GM13976 (cell line): ENCODE measurements at regions not wholly inside any gene's neighbourhood (a gene's known extent, or its start where the extent isn't known, plus 50 kb on each side); places are given as distances from the start of the nearest gene placed in this dataset.
A peak's percentile ranks its signal among the peaks of the same experiment; 100 is the strongest.

Experiments used
- DNase-seq: peaks from one replicate; pipeline ENCODE4 v3.0.0; 2012; ENCODE audit warnings: low spot score
- CTCF ChIP-seq: IDR thresholded peaks from 2 replicates; pipeline ENCODE4 v1.5.1; 2012; ENCODE audit warnings: borderline replicate concordance, mild to moderate bottlenecking; ENCODE audit not compliant: insufficient read depth; ENCODE audit errors: extremely low read depth, missing control alignments, control extremely low read depth
- in situ Hi-C: fragments of 300-500 bp; cut with MboI; formaldehyde crosslinking; loops from one replicate; pipeline ENCODE4 v1.12.0; 2022; ENCODE audit warnings: low sequenced_read_pairs, mixed read lengths, inconsistent platforms; ENCODE audit not compliant: unreplicated experiment

- TF ChIP-seq CTCF, result no peak
- in situ Hi-C loops, result no loop called here
- DNase-seq, result peak; percentile 10
Observed at GRCh38 chr7:84379446-84379845, 184.9 kb upstream of the SEMA3A start.

- no peak for TF ChIP-seq CTCF
- no peak for DNase-seq
- in situ Hi-C loops, result no loop called here
Observed at GRCh38 chr7:84372712-84373111, 178.1 kb upstream of the SEMA3A start.

GRCh38 chr7:84372155-84372621 is 177.6 kb upstream of the SEMA3A start:
- in situ Hi-C loops, result no loop called here
- no peak for DNase-seq
- no peak for TF ChIP-seq CTCF

GRCh38 chr7:84370114-84370513 is 175.5 kb upstream of the SEMA3A start:
- in situ Hi-C loops, result no loop called here
- no peak for TF ChIP-seq CTCF
- no peak for DNase-seq

- no peak for TF ChIP-seq CTCF
- in situ Hi-C loops, result no loop called here
- DNase-seq, result no peak
Observed at GRCh38 chr7:84368122-84368521, 173.5 kb upstream of the SEMA3A start.

- in situ Hi-C loops, result no loop called here
- no peak for DNase-seq
- no peak for TF ChIP-seq CTCF
Observed at GRCh38 chr7:84364708-84365107, 170.1 kb upstream of the SEMA3A start.

GRCh38 chr7:84363741-84364140 is 169.2 kb upstream of the SEMA3A start:
- in situ Hi-C loops, result no loop called here
- TF ChIP-seq CTCF, result no peak
- no peak for DNase-seq
